Thoracic aorta (tissue), 2 donors: ENCODE measurements at regions not wholly inside any gene's neighbourhood (a gene's known extent, or its start where the extent isn't known, plus 50 kb on each side); places are given as distances from the start of the nearest gene placed in this dataset.

ENCODE experiments used
- ATAC-seq: fragments of 150-250 bp; one replicate; pipeline ENCODE4 v1.8.0; 2017; ENCODE audit warnings: low read depth; ENCODE audit not compliant: insufficient number of reproducible peaks, low FRiP score
- DNase-seq: peaks from one replicate; pipeline ENCODE4 v3.0.0-alpha.2; 2020; ENCODE audit warnings: low spot score
- H3K27ac ChIP-seq, 2 donors: fragments of 200-600 bp; sonication (generic); 1 replicate in 1 of 2; 2 replicates in 1 of 2; pipeline ENCODE4 v1.5.1; 2016; ENCODE audit warnings: mild to moderate bottlenecking in 2 of 2, moderate library complexity in 2 of 2
- H3K27me3 ChIP-seq: fragments of 200-600 bp; sonication (generic); replicated peaks from 2 replicates; pipeline ENCODE4 v1.6.0; 2016; ENCODE audit warnings: mild to moderate bottlenecking; ENCODE audit not compliant: insufficient read depth
- H3K36me3 ChIP-seq: fragments of 200-600 bp; sonication (generic); one replicate; pipeline ENCODE4 v1.5.1; 2016
- H3K4me1 ChIP-seq, 2 donors: fragments of 200-600 bp; sonication (generic); 1 replicate in 1 of 2; 2 replicates in 1 of 2; pipeline versions ENCODE4 v1.5.1 to v1.6.0; 2016; ENCODE audit warnings: low read depth in 2 of 2, mild to moderate bottlenecking in 1 of 2; ENCODE audit not compliant: control insufficient read depth in 1 of 2
- H3K4me3 ChIP-seq: fragments of 200-600 bp; sonication (generic); 2 replicates; pipeline ENCODE4 v1.5.1; 2016; ENCODE audit warnings: mild to moderate bottlenecking
- H3K9me3 ChIP-seq: fragments of 200-600 bp; sonication (generic); 2 replicates; pipeline ENCODE4 v1.5.1; 2016
- CTCF ChIP-seq: fragments of 200-600 bp; sonication (generic); IDR thresholded peaks from one replicate; pipeline ENCODE4 v1.5.1; 2019; ENCODE audit warnings: antibody characterized with exemption

DNA sequence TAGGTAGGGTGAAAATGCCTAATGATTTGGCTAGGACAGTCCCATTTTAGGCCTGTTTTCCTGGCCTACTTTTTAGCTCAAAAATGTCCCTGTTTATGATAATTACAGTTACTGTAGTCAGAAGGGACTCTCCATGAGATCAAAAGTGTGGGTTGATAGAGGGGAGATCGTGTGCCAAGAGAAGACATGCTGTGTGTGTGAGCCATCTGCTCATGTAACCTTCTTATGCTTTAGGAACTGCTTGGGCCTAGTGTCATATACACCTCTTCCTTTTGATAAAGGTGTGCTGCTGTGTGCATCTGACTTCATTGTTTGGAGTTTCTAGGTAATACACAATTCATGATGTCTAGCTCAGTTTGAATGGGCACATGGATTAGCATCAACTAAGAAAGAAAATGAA, 786.5 kb downstream of the PDCD6IP start:
- Histone ChIP-seq H3K27me3 (no peaks in the 10 kb centered on the region), H3K27ac (no peak overlapping the region), H3K4me1 (peaks cover 7 to 13% of the 10 kb centered on the region in 2 donors), H3K9me3 (peaks cover 2% of the 10 kb centered on the region), H3K36me3 (no peaks in the 10 kb centered on the region), H3K4me3 (no peak overlapping the region)
- ATAC-seq (no peak), DNase-seq (no peak)
- no peak for TF ChIP-seq CTCF

GRCh38 chr3:34599595-34599994, 801.2 kb downstream of the PDCD6IP start:
- DNase-seq: no peak
- Histone ChIP-seq H3K36me3 (no peaks in the 10 kb centered on the region), H3K4me3 (no peak overlapping the region), H3K27me3 (no peaks in the 10 kb centered on the region), H3K27ac (no peak overlapping the region), H3K4me1 (no peaks in the 10 kb centered on the region), H3K9me3 (peaks cover 3% of the 10 kb centered on the region)
- no peak for ATAC-seq
- TF ChIP-seq CTCF: no peak

DNA sequence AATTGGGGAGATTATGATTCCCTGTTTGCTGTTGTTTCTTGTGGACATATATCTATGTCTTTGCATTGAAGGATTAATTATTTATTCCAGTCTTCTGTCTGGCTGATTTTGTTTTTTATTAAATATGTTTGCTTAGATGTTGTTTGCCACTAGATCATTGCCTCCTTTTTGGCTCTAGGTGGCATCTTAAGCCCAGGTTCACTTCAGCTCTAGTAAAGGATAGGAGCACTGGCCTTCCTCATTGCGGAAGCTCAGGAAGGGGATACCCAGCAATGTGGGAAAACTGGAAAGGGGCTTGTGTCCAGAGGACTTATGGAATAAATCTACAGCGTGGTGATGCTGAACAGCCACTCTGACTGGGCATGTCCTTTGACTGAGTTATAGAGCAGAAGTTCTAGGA, 821.6 kb downstream of the PDCD6IP start:
- DNase-seq (no peak), ATAC-seq (no peak)
- H3K4me3 ChIP-seq: no peak overlapping the region
- no peaks in the 10 kb centered on the region for H3K36me3 ChIP-seq
- peaks cover 19% of the 10 kb centered on the region for H3K9me3 ChIP-seq
- H3K27ac ChIP-seq: no peak overlapping the region
- TF ChIP-seq CTCF: no peak
- no peaks in the 10 kb centered on the region for H3K4me1 ChIP-seq
- no peaks in the 10 kb centered on the region for H3K27me3 ChIP-seq

- Histone ChIP-seq H3K4me3 (no peak overlapping the region), H3K4me1 (no peaks in the 10 kb centered on the region), H3K27me3 (no peaks in the 10 kb centered on the region), H3K36me3 (no peaks in the 10 kb centered on the region), H3K27ac (no peak overlapping the region), H3K9me3 (peaks cover 8% of the 10 kb centered on the region)
- no peak for ATAC-seq
- no peak for DNase-seq
- no peak for TF ChIP-seq CTCF
Observed at GRCh38 chr3:34626699-34627098, 828.3 kb downstream of the PDCD6IP start.

- DNase-seq (no peak), ATAC-seq (no peak)
- Histone ChIP-seq H3K9me3 (no peaks in the 10 kb centered on the region), H3K4me1 (no peaks in the 10 kb centered on the region), H3K27ac (no peak overlapping the region), H3K27me3 (no peaks in the 10 kb centered on the region), H3K4me3 (no peak overlapping the region), H3K36me3 (no peaks in the 10 kb centered on the region)
- no peak for TF ChIP-seq CTCF
Observed at GRCh38 chr3:34634939-34635338, 836.5 kb downstream of the PDCD6IP start.
